Heart left ventricle (tissue), 13 donors: ENCODE measurements at regions not wholly inside any gene's neighbourhood (a gene's known extent, or its start where the extent isn't known, plus 50 kb on each side); places are given as distances from the start of the nearest gene placed in this dataset.

ENCODE experiments used
- POLR2A ChIP-seq, 2 donors: fragments of 450-650 bp; IDR thresholded peaks; one replicate each; pipeline ENCODE4 v1.6.1; 2017; ENCODE audit warnings: antibody characterized with exemption in 2 of 2, mild to moderate bottlenecking in 2 of 2, moderate library complexity in 2 of 2
- TF ChIP-seq, protein P1 (sequence below), 12 donors: fragments of 200-600 bp; sonication (generic) in 4 of 12; IDR thresholded peaks; one replicate each; pipeline versions ENCODE4 v1.5.0 to v1.8.0; 2018 to 2022; ENCODE audit warnings: antibody characterized with exemption in 12 of 12, mild to moderate bottlenecking in 5 of 12
- donor health status: ischemic (EF 13 %, LVEDD 7.1; RV severe dilation, severe dysfunction).
- donor health status: DM: no; HTN: yes; CAD: no.
- donor health status: DM: no; HTN: no; CAD: no.
- donor health status: ischemic (EF 25% LVEDD 6.9; RV normal size, moderate dysfunction).
- donor health status: ischemic (EF 25% LVEDD 5.7; RV mildly dilated, moderate dysfunction).
- donor health status: ischemic (EF 35%, LVEDD 5.7; RV mildly dilated, moderate dysfunction).
- donor health status: nonischemic (EF 11% LVEDD 7.7; RV severe dilation, severe dysfunction).
- donor health status: DM: yes; HTN: yes; CAD: no.
- donor health status: PGD.
- donor health status: ischemic (EF 29% LVEDD 5.4; RV normal size, mild dysfunction).
- donor health status: nonischemic (EF 23%, LVEDD 6.1; RV moderate dilation, normal function).

DNA sequence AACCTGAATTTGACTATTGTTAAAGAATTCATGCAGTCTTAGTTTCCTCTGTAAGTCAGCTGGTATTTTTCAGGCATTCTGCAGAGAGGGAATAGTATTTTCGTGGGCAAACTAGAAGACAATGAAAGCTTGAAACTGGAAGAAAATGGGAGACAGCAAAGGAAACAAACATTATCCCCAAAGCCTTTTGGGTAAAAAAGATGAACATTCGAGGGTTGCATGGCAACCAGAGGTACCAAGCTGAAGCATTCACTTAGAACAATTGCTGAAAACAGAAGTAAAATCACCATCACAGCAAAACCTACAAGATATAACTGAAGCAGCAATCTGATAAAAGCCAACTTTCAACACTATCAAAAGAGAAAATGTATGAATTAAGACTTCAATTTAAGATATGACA, 233.7 kb downstream of the SCG2 start:
- TF ChIP-seq, protein P1, sequence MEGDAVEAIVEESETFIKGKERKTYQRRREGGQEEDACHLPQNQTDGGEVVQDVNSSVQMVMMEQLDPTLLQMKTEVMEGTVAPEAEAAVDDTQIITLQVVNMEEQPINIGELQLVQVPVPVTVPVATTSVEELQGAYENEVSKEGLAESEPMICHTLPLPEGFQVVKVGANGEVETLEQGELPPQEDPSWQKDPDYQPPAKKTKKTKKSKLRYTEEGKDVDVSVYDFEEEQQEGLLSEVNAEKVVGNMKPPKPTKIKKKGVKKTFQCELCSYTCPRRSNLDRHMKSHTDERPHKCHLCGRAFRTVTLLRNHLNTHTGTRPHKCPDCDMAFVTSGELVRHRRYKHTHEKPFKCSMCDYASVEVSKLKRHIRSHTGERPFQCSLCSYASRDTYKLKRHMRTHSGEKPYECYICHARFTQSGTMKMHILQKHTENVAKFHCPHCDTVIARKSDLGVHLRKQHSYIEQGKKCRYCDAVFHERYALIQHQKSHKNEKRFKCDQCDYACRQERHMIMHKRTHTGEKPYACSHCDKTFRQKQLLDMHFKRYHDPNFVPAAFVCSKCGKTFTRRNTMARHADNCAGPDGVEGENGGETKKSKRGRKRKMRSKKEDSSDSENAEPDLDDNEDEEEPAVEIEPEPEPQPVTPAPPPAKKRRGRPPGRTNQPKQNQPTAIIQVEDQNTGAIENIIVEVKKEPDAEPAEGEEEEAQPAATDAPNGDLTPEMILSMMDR (IDR thresholded peaks at IDR 0.05): no peak
- no peak for TF ChIP-seq POLR2A (IDR thresholded peaks at IDR 0.05)
